ENCODE measurements at regions not wholly inside any gene's neighbourhood (a gene's known extent, or its start where the extent isn't known, plus 50 kb on each side); places are given as distances from the start of the nearest gene placed in this dataset.

DNA sequence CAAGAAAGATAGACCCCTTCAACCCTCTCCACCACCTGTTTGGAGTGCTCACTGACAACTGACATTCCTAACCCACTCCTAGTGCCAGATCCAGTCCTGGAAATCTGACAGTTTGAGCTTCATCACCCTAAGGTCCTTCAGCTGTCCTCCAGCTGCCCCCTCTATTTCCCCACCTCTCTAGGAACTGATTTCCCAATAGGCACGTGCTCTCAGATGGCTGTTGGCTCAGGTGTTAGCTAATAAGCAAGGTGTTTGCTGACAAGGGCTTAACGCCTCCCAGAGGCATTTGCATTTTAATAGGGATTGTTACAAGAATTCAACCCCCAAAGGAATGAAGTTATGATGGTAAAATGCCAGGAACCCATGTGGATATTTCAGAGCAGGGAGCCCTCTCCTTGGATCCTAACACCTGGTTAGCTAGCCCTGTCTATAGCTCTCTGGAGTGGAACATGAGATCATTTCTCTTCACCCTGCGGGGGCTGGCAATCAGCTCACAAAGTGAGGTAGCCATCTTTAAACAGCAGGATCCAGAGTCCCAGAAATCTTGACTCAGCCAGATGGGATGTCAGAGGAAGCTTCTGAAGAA, 348.5 kb upstream of the SFRP2 start:
- TF ChIP-seq CTCF (IDR thresholded peaks at IDR 0.05; ENCODE audit: insufficient read depth, low read length, poor library complexity, severe bottlenecking) (no peak), EZH2phosphoT487 (conservative IDR thresholded peaks at IDR 0.05; ENCODE audit: low read length) (no peak)
